ENCODE measurements at regions not wholly inside any gene's neighbourhood (a gene's known extent, or its start where the extent isn't known, plus 50 kb on each side); places are given as distances from the start of the nearest gene placed in this dataset.
A peak's percentile ranks its signal among the peaks of the same experiment; 100 is the strongest.

DNA sequence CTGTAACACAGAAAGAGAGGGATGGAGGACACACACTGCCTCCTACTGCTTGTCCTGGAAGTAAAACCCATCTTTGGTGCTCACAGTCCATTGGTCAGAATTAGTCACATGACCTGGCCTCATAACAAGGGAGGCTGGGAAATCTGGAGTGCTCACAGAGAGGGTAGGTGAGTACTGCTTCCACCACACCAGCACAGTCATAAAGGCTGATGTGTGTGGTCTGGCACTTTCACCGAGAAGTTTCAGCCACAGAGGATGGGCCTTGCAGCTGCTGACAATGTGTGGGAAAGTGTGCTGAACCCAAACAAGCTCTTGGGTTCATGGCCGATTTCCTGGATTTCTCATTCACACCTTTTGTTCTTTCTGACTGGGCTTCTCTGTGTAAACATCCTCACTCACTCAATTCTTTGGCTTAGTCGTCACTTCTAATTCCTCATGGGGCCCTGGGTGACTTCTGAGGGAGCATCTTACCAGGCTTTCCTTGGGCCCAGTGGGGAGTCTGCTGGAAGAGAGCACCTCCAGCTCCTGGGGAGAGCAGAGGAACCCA lies 100.7 kb downstream of the ASB7 start:
- no peak for DNase-seq (ENCODE audit: low read depth)

DNA sequence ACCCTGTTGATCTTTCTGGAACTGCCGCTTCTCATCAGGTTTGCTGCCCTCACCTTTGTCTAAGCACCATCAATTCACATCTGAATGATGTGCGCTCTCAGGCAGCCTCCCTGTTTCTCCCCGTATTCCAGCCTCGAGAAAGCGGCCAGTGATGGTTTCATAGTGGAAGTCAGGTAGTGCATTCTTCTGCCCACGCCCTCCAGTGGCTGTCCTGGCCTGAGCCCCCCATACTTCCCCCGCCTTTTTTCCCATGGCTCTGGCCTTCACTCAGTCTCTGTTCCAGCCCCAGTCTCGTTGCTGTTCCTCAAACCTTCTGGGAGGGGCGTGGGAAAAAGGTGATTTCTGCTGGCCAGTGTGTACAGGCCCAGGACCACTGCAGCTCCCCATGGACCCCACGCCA lies 101.3 kb downstream of the ASB7 start:
- no peak for DNase-seq (ENCODE audit: low read depth)

DNA sequence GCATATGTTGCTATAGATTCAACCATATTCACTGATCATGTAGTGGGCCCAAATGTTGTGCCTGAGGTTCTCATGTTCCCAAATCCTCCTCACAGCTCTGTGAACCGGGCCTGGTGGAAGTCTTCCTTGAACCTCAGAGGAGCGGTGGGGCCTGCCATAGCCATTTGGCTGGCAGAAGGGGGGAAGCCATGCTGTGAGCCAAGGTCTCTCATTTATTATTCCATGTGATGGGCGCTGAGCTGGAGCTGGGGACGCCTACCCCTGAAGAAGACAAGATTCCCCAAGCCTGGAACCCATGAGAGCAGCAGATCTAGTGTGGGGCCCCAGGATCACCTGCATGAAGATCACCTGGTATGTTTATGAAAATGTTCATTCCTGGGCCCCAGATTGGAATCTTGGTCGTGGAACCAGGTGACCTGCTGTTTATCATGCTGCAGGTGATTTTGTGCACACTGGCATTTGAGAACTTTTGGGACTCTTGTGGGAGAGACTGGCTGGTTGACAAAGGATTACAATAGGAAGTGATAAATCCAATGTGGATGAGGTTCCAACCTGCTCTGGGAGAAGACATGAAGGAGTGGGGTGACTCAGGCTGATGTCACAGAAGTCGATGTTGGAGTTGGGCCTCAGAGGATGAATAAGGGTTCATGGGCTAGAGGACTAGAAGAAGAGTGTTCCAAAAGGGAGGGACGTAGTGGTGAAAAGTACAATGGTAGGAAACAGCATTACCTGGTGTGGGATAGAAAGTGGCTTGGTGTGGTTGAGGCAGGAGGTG lies 102.1 kb downstream of the ASB7 start:
- DNase-seq (ENCODE audit: low read depth) = no peak

DNA sequence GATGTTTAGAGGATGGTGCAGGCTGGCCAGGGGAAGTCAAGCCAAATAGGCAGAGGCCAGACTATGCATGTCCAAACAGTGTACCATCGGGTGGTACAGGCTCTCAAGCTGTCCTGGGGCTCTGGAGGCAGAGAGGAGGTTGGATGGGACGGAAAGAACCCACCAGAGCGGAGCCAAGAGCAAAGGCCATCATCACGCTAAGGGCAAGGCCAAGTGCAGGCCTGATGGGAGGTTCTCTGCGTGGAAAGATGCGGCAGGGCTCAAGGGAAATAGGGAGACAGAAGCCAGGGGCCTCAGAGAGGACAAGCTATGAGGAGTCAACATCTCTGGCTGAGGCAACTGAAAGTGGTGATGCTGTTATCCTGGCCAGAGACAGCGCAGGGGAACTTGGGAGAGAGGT lies 102.7 kb downstream of the ASB7 start:
- DNase-seq (ENCODE audit: low read depth) = no peak

DNA sequence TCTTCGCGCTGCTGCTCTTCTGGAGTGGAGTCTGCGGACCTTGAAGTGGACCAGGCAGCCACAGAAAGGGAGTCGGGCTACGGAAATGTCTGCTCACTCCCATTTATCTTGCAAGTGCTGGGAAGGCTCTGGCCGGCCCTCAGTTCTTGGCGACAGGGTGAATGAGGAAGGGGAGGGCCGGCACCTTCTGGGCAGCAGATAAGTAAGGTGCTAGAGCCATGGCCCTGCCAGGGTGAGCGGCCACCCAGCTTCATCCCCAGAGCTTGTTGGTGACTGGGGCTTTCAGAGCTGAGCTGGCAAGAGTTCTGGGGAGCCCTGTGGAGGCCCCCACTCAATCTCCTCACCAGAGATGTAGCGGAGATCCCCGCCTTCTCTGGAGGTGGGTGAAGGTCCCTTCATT lies 103.5 kb downstream of the ASB7 start:
- no peak for DNase-seq (ENCODE audit: low read depth)

DNA sequence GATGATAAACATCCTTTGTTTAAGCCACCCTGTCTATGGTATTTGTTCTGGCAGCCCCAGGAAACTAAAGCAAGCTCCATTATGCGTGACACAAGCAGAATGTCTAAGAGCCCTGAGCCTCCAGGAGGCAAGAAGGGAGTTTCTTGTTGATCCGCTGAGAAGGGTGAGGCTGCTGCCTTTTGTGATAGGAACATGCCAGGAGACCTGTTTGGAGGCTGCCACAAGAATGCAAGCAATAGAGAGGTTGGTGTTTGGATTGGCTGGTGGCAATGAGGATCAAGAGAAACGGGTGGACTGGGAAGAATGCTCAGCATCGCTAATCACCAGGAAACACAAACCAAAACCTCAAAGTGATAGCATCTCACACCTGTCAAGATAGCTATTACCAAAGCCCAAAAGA lies 104.8 kb downstream of the ASB7 start:
- no peak for DNase-seq (ENCODE audit: low read depth)

DNA sequence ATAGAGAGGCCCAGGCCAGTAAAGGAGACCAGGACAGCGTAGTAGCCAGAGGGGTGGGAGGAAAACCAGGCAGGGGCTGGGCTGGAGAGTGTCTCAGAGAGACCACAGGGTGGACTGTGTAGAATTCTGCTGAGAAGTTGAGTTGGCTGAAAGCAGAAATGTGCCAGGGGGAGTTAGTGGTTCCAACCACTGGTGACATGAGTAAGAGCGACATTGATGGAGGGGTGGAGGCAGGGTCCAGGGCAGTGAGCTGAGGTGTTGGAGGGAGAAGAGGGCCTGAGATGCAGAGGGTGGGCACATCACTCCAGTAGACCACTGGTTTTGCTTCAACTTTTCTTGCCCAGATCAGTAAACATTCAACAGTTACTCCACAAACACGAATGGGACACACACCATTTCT lies 106.5 kb downstream of the ASB7 start:
- no peak for DNase-seq (ENCODE audit: low read depth)

DNA sequence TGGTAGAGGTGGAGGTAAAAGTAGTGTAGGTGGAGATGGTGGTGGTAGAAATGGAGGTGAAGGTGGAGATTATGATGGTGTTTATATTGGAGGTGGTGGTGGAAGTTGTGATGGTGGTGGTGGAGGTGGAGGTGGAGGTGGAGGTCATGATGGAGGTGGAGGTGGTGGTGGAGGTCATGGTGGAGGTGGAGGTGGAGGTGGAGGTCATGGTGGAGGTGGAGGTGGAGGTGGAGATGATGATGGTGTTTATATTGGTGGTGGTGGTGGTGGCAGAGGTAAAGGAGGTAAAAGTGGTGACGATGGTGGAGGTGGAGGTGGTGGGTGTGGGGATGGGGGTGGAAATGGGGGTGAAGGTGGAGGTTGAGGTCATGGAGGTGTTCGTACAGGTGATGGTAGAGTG lies 107.8 kb downstream of the ASB7 start:
- DNase-seq (ENCODE audit: low read depth) = no peak

DNA sequence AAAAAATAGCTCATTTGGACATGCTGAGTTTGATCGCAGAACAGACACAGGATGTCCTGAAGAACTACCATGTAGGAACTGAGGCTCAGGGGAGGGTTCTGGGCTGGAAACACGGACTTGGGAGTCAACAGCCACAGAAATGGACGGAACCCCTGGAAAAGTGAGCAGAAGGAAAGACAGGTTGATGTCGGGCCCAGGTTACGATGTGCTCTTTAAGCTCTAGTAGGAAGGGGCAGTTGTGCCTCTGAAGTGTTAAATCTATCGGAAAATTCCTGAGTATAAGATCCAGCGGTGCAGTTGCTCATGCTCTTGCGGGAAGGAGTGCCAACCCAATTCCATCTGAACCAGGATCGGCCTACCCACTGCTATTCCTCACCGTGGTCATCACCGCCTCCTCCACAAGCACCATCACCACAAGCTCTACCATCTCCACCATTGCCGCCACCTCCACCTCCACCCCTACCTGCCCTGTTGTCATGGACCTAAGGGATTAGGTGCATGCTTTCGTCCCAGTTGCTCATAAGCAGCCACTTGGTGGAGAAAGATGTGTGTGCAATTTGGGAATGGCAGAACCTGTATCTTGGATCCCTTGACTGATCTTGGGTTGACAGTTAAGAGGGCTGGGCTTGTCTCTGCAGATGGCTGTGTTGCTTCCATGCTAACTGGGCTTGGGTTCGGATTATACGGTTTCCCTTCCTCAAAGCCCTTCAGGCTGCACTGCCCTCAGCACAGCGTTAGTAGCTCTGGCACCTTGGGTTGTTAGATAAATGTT lies 108.5 kb downstream of the ASB7 start:
- no peak for DNase-seq (ENCODE audit: low read depth)

DNA sequence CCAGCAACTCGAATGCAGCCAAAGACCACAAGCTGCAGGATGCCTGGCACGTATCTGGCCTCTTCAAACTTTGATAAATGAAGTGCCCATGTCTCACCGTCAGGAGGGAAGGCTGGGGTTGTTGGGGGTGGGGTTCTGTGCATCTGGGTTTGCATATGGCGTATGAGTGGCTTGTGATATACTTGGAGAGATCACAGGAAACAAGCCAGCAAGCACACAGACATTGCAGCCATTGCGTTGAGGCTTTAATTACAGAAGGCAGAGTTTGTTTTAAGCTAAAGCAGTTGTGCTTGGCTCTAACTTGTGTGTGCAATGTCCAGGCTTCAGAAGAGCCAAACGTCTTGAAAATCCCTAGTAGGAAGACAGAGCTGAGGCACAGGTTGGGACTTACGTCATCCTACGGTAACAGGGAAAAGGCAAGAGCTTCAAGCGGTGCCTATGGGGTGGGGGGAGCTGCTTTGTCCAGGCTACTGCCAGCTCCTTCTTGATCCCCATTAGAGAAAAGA lies 109.2 kb downstream of the ASB7 start:
- no peak for DNase-seq (ENCODE audit: low read depth)

DNA sequence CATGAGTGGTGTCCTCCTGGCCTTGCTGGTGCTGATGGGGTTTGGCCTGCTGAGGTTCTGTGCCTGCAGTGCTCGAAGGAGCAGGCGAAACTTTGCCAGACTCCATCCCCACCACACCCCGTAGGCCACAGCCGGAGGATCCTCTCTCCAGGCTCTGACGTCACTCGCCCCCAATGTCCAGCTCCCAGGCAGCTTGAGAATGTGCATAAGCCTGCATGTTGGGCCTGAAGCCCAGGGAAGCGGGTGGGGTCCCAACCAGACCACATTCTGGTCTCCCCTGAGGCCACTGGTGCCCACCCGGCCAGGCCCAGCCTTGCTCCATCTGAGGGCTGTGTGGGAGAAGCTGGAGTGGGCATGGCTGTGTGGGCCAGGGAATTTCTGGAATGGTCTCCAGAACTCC lies 109.8 kb downstream of the ASB7 start:
- peak; percentile 33 for DNase-seq (ENCODE audit: low read depth)

DNA sequence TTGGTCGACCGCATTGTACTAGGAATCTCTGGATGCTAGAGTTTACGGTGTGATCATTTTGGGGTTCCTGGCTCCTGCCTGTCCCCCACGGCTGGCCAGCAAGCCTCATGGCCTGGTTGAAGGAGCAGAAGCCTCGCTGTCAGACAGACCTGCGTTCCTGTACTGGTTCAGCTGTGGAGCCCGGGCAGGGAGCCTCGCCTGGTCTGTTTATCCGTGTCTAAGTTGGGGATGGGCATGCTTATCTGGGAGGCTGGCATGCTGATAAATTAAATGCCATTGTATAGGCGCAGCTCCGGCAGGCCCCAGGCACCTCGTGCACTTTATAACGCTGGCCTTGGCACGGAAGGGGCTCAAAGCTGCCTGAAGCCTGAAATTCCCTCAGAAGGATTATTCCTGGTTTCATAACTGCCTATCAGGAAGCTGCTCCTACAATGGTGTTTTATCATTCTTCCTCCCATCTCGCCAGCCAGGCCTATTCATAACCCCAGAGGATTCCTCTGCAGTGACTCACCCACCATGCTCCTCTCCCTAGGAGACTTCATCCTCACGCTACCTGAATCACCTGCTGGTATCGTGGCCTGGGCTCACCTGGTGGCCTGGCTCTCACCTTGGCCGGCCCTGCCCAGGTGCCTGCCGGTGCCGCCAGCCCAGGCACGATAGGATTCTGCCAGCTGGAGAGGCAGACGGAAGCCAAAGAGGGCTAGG lies 110.9 kb downstream of the ASB7 start:
- DNase-seq (ENCODE audit: low read depth) = peak; percentile 64

DNA sequence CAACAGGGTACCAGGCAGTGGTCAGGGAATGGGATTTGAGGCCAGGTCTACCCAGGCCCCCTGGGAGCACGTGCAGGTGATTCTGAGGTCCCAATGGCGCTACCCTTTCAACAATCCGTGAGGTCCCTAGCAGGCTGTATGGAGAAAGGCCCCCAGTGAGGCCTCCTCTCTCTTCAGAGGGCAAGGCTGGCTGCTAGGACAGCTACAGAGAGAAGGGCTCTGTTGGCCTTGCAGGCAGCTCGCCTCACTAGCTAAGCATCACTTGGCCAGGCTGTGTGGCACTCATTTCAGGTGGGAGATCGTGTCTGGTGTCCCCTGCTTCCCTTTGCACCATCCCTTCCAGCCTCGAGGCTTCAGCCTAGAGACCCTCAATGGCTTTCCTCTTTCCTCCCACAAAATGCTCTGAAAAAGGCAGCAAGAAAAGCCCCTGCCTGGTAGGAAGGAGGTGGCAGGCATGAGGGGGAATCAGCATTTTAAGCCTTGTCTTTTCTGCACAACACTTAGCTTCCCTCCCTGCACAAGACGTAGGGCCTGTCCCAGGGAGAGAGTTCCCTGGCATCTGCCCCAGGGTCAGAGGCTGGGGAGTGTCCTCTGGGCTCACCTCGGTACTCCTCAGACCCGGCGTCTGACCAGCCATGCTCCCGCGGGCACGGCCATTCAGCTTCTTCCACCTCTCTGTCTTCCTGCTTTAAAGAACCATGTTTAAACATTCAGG lies 111.8 kb downstream of the ASB7 start:
- DNase-seq (ENCODE audit: low read depth) = no peak

DNA sequence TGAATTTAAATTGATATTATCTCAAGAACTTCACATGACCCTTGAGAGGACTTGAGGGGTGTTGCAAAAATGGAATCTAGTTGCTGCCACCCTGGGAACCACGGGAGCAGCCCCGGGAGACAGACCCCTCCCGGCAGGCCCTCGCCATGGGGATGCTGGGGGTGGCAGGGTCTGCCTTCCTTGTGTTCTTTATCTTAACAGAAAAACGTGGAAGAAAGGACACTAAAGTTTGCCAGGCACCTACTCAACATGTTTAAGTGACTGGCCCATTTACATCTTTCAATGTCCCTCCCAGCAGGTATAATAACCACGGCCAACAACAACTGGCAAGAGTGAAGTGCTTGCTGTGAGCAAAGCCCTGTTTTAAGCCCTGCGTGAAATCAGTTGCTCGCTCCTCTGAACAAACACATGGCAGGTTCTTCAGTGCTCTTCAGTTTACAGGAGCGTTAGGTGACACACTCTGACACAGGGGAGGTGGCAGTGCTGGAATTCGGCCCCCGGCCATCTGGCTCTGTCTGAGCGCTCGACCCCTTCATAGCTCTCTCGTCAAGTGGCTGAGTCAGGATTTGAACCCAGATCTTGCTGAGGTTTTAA lies 112.5 kb downstream of the ASB7 start:
- no peak for DNase-seq (ENCODE audit: low read depth)

DNA sequence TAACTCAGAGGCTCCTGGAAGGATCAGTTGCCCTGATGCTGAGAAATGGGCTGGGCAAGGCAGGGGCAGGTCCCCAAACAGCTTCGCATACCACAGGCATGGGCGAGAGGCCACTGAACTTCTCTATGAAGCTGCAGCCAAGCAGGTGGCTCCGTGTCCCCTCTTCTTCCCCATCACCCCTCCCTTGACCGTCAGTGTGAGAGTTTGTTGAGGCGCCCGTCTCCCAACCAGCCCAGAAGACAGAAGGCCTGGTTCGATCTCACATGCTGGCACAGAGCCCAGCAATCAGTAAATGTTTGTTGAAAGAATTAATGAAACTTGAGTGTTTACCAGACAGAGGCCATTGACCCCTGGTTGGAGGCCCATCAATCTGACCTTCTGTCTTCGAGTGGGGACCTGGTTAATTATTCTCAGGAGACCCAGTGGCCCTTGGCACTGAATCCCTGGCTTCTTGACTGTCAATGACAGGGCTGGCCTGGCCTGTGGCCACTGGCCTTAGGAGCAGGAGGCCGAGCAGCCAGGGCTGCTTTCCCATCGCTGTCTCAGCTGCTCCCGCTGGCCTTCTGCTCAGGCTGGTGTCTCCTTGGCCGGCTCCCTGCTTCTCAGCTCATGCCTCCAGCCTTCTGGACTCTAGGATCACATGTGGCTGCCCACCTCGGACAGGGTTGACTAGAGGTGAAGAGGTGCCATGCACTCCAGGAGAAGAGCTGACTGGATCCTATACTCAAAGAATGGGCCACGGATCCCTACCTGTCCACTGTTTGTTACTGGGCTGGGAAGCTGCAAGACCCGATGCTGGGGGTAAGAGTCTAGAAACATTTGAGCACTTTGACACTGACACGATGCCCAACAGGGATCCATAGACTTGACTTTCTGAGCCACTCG lies 113.4 kb downstream of the ASB7 start:
- no peak for DNase-seq (ENCODE audit: low read depth)

DNA sequence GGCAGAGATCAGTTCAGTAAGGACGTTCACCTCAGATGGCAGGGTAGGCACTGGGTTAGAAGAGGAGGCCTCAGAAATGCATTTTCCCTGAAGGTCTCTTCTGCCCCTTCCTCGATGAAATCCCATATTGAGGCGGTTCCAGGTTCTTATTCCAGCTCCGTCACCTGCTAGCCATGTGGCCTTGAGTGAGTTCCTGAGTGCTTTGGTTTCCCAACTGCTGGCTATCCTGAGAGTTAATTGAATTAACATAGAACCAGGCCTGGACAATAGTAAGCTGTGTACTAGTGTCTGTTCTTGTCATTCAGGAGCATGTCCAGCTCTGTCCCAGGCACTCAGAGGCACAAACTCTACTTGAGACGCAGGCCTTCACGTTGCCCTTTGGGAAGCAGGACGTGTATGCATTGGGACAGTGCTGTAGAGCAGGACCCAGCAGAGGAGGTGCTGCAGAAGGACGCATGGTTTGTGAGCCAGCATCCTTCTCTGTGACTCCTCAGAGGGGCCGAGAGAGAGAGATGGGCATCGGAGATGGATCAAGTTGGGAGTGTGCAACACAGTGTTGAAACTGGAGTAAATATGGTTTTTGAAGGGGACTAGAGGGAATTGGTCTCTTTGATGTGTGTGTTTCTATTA lies 114.2 kb downstream of the ASB7 start:
- DNase-seq (ENCODE audit: low read depth) = no peak

DNA sequence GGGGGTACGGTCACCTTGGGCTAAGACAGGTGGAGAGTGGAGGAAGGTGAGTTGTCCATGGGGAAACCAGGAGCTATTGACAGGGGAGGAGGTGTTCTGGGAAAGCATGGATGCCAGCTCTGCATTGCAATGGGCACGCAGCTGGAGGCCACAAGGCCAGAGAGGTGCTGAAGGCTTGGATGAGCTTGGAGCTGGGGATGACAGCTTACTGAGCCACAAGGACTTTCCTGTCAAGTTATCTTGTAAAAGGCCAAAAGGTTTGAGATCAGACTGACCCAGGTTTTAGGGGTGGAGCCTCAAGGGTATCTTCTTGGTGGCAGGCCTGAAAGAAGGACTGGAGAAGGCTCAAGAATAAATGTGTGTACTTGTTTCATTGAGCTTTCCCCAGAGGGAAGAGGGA lies 115.2 kb downstream of the ASB7 start:
- DNase-seq (ENCODE audit: low read depth) = no peak

DNA sequence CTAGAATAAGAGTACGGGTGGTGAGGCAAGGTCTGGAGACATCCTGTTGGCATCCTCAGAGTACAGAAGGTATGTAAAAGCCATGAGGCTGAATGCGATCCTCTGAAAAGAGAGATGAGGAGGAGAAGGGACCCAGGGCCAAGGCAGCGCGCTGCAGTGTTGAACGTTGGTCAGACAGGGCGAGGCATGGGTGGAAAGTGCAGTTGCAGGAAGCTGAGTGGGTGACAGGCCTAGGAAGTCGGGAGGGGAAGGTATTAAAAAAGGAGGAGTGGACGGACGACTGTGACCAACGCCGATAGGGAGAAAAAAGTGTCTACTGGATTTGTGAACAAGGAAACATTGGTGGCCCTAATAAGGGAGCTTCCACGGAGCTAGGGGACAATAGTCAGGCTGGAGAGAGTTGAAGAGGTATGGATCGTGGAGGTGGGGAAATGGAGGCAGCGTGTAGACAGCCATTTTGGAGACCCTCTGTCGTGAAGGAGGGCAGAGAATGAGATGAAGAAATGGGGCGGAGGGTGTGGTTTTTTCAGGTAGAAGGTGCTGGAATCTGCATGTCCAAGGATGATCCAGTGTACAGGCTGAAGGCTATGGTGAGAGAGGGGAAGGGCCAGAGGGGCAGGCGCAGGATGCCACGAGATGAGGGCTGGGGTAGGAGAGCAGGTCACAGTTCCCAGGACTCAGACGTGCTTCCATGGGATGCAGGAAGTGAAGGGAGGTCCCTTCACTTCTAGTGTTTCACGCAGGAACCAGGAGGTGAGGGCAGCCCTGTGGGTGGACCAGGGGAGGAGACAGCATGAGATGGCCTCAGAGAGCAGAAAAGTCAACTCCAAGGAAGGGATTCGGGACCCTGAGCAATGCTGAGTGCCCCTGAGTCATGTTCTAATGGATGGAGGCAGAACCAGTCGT lies 115.9 kb downstream of the ASB7 start:
- DNase-seq (ENCODE audit: low read depth) = no peak
